ENCODE measurements at regions not wholly inside any gene's neighbourhood (a gene's known extent, or its start where the extent isn't known, plus 50 kb on each side); places are given as distances from the start of the nearest gene placed in this dataset.

DNA sequence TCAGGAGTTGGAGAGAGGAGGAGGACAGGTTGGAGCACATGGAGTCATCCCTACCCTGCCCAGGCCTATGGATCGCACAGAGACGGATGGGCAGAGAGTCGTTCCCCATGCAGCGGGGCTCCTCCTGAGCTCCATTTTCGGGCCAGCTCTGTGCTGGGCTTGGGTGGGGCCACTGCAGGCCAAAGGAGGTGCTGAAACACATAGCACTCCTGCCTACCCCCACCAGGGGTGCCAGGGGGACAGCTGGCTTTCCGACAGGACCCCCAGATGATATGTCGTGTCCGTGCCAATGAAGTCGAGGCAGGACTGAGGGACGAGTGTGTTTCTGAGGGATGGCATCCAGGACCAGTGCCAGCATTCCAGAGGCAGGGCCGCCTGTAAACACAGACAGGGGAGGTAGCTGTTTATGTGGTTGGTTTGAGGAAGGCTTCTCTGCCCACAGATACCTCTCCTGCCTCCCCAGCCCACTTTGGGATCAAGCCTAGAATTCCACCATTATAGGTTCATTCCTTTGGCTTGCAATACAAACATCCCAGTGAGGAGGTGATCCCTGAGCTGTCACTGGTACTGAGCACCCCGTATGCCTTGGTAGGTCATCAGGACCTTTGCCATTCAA, 116.6 kb downstream of the GLI2 start:
- no peak for DNase-seq

DNA sequence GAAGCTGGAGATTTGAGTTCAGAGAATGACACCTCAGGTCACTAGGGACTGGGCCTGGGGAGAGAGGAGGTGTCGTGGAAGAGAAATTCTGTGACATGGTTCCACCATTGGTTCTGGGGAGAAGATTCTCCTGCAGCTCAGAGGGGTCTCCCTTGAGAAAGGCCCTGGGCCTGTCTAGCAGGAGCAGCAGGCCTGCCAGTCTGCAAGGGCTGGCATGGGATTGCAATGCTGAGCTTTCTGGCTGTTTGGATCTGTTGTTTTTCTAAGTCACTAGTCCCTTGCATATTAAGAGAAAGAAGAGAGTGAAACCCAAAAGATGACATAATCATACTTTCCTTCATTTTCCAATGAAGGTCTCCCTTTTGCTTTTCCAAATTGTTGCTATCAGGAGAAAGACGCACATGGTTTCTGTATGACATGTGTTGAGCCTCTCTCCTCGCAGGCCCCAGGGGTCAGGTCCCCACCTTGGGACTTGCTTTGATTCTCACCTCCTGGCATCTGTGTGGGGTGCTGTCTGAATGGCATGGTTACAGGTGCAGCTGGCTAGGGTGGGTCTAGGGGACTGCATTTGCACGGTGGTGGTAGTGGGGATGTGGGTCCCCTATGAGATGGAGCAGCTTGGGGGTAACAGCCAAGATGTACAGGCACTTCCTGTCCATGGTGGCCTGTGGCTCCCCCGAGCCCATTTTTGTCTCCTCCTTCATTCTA, 117.8 kb downstream of the GLI2 start:
- DNase-seq, result no peak

DNA sequence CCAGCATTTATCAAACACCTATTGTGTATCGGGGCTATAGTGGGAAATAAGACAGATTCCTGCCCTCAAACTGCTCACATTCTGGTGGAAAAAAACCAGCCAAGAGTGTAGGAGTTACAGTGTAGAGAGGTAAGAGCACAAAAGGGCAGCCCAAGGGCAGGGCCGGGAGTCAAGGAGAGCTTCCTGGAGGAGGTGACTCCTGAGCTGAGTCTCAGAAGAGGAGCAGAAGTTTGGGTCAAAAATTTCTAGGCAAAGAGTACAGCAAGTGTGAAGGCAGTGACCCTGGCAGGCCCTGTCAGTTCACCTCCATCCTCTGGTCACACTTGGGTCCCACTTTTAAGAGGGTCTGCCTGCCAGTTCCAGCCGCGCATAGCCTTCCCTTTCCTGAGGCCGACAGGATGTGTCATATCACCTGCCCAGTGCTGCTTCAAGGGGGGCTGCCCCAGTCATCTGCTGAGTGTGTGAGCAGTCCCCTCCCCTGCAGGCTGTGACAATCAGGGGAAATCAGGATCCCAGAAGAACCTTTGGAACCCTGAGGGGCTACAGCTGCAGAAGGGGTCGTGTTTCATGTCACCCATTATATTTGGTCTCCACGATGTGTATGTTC, 118.4 kb downstream of the GLI2 start:
- DNase-seq, result no peak

DNA sequence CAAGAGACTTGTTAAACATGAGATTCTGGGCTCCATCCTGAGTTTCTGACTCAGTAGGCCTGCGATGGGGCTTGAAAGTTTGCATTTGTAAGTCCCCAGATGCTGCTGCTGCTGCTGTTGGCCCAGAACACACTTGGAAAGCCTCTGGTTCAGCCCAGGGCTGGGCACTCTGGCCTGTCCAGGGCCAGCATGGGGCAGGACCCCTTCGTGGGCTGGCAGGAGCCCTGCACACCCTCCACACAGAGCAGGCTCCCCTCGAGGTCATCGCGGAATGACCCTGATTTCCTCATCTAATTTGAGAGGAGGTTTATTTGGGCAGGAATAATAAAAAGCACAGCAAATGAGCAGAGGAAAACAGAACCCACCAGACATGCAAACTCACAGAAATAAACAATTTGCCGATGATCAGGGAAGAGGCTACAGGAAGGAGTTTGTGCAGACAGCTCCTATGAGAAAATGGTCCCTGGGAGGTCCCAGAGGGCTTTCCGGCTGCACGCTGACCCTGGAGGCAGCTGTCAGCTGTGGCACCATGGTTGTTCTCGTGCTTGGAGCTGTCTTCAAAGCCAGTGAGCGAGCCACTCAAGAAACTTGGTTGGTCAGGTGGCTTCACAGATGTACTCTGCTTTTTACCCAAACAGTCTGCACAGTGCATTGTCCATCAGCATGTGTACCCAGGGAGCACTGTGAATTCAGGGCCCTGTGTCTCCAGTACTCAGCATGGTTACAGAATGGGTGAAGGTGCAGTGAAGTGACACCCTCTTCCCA, 119.3 kb downstream of the GLI2 start:
- no peak for DNase-seq

DNA sequence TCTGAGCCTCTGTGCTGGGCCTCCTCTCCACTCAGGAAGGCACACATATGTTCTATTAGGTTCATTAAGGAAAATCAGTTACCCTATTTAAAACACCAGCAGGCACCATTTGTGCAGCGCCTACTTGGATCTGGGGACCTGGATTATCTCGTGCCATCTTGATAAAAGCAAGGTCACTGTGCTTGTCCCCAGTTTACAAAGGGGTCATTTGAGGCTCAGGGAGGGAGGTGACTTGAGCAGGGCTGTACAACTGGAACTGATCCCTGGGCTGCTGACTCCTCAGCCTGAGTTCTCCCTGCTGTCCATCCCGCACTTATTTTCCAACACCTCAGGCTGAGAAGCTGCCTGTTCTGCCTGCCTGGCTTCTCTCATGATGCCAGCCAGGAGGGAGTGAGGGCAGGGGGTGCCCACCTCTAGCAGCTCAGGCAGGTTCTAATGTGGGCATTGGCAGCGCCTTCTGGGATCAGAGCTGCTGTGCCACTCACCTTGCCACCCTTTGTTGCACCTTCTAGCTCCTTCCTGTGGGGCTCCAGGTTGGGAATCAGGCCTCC, 120.3 kb downstream of the GLI2 start:
- DNase-seq, result no peak

DNA sequence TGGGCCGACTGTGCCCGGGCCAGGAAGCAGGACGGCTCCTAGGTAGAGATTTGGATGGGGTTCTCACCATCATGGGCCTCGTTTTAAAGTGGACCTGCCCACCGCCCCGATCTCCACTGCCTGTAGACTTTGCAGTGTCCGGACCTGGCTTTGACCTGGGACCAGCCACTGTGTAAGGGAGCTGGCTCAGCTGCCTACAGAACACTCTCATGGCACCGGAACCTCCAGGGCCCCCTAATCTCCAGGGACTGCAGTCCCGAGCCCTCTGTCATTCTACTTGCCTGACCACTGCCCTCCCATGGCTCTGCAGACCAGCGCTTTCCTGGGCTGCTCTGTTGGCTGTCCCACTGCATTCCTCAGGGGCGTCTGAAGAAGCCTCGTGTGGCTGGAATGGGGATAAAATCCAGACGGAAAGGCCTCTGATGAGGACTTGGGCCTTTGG, 120.8 kb downstream of the GLI2 start:
- no peak for DNase-seq

DNA sequence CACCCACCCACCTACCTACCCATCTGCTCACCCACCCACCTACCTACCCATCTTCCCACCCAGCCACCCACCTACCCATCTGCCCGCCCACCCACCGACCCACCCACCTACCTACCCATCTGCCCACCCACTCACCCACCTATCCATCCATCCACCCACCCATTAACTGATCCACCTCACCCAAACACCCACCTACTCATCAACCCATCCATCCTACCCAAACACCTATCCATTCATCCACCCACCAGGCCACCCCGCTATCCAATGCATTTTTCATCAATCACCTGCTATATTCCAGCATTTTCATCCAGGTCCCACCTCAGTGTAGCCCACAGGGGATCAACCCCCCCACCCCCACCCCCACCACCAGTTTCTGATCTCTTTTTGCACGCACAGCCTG, 121.8 kb downstream of the GLI2 start:
- no peak for DNase-seq

DNA sequence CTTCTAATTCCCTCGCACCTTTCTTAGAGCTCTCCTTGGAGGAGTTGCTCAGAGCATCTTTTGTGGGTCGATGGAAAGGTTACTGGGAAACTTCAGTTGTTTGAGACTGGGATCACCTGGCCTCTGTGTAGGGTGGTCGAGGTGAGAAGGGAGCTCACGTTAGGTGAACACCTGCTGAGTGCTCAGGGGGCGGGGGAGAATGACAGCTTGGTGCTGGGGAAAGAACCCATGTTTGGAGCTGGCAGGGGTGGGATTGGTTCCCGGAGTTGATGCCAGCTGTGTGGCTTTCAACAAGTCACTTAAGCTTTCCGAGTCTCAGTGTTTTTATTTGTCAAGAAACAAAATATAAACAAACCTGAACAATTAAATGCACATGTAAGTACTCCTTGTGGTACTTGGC, 122.3 kb downstream of the GLI2 start:
- no peak for DNase-seq

DNA sequence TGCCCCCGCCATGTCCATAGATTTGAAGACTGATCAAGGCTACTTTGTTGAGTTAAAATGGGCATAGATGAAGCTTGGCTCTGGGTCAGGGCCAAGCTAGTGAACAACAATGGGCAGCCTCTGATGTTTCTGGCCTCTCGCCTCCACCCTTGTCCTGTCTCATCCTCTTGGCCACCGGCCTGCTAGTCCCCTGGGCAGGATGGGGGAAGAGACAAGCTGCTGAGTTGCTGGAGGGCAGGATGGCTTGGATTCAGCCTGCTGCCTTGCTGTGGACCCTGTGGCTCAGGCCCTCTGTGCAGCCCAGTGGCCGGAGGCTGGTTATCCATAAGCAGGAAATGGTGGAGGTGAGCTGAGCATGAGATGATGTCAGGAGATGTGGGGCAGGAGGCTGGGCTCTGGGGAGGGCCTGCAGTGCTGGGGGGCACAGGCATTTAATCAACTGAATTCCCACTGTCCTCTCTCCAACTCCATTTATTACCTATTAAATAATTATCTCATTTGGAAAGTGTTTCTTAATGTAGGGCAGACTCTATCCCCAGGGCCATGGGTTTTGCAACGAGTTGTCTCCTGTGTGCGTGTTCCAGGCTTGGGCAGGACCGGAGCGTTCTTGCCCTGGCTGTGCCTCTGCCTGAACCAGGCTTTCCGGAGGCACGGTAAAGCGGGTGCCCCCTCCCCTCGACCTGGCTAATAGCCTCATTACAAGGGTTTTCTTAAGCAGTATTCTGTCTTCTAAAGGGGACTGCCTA, 122.9 kb downstream of the GLI2 start:
- DNase-seq, result no peak

DNA sequence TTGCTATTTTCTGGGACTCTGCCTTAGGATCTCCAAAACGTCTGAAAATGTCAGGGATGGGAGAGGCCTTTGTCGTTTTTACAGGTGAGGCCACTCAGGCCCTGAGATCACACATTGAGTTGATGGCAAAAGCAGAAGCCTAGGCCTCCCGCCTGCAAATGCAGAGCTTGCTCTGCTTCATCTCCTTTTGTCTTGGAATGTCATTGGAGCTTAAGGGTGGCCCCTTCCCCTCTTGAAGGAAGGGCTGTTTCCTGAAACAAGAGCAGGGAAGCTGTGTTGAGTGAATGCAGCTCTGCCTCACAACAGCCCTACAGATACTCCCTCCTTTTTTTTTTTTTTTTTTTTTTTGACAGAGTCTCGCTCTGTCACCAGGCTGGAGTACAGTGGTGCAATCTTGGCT, 123.5 kb downstream of the GLI2 start:
- DNase-seq, result no peak

DNA sequence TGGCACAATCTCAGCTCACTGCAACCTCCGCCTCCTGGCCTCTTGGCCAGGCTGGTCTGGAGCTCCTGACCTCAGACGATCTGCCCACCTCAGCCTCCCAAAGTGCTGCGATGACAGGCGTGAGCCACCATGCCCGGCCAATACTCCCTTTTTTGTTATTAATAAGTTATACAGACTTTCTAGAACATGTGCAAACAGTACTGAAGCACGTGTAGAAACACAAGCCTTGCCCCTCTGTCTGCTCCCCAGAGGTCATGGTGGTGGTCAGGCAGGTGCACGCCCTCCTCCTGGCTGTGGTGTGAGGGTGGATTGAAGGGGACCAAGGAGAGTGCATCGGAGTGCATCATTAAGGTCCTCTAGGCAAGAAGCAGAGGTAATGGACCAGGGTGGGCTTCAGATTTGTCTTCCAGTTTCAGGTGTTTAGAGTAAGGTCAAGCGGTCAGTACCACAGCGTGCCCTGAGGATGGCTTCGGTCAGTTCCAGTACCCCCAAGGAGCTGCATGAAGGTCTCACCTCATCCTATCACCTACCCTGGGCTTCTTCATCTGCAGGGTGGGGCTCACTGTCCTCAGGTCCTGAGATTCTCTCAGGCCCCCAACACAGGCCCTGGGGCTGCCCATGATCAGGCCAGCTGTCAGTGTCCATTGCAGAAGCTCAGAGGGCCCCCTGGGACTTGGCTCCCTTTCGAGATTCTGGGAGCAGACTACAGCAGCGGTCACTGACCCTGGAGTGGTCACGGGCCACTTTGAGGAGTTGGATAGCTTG, 124.3 kb downstream of the GLI2 start:
- DNase-seq, result no peak

DNA sequence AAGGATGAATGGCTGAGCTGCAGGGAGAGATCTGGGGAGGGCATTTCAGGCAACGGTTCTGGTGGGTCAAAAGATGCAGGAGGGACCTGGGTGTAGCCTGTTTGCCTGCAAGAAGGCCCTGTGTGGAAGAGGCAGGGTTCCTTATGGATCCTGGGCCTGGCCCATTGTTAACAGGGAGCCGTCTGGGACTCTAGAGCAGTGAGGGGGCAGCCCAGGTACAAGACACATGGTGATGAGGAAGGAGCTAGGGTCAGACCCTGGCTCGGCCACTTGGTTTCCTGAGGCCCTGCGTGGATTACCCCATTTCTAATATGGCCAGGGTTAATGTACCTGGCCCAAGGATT, 124.9 kb downstream of the GLI2 start:
- DNase-seq, result no peak

DNA sequence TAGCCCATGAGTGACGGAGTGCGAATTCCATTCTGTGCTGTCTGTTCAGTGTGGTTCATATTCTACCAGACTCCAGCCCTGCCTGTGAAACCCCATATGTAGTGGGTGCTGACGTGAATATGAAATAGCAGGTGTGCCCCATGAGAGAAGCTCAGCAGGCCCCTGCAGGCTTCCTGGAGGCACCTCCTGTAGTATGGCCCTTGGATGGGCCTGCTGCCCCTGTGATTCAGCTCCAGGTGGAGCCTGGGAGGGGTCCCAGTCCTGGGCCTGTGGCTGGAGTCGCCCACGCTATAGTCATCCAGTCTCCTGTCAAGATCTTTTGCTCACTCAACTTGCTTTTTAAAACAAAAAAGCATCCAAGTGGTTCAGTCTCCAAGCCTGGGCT, 125.5 kb downstream of the GLI2 start:
- DNase-seq, result no peak

DNA sequence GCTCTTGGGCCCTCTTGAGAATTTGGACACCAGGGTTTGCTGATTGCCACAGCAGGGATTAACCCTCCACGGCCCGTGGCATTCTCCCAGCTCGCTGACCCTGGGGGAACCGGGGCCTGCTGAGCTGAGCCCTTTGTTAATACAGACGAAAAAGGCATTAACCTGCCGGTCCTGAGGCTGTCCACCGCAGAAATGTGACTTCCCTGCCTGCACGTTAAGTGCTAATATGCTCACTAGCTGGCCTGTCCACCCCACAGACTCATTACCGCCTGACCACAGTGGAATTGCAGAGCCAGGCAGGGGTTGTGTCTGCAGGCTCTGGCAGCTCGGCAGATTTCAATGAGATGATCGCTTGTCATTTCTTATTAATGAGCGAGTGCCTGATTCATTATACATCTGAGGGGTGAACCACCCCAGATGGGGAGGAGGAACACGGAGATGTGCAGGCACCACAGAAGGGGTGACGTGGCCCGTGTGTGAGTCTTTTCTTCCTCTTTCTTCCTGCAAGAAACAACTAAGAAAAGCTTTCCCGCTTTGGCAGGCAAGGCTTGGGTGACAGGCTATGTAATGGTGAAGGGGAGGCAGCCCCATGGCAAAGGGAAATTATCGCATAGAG, 126.0 kb downstream of the GLI2 start:
- no peak for DNase-seq

DNA sequence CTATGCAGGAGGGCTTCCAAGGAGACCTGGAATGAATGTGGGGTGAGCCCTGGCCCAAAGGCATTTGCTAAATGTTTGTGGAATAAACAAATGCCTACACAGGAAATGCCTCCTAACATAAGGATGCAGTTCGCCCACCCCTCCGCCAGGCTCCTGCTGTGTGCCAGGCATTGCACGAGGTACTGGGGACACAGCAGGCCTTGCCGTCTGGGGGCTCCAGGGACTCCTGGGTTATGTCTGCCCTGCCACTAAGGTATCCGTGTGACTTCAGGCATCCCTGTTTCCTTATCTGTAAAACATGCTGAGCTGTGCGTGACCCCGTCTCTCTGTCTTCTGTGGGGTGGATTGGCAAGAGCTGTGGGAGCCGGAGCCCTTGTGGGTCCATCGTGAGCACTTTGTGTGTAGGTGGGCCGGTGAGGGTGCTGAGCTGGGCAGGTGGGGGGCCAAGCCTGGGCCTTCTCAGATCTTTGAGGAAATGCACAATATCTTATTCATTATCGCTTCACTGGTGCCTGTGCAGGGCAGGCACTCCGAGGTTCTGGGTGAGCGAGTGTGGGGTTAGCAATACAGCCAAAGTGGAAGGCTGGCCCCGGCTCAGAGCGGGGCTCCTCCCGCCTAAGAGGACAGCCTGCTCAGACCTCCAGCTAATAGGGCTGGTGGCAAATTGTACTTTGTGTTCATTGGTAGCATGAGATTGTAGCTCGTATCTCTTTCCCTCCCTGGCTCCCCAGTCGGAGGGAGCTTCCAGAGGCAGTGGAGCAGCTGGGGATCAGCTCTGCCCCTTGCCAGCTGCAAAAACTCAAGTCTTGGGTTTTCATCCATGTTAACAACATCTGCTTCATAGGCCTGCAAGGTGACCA, 126.8 kb downstream of the GLI2 start:
- DNase-seq, result no peak

DNA sequence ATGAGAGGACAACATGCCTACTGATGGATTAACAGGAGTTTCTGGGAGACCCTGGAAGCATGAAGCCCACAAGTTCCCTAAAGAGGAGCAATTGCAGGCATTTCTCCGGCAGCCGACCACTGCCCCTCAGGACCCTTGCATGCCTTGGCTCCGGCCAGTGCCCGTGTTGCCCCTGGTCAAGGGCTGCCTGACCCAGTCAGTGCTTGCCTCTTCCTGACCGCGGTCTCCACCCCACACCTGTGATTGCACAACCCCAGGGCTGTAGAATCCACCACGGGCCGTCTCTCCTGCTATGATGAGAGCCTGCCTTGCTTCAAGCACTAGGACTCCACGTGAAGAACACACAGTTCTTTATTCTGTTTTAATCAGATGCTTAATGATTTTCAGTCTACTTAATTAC, 127.5 kb downstream of the GLI2 start:
- no peak for DNase-seq

DNA sequence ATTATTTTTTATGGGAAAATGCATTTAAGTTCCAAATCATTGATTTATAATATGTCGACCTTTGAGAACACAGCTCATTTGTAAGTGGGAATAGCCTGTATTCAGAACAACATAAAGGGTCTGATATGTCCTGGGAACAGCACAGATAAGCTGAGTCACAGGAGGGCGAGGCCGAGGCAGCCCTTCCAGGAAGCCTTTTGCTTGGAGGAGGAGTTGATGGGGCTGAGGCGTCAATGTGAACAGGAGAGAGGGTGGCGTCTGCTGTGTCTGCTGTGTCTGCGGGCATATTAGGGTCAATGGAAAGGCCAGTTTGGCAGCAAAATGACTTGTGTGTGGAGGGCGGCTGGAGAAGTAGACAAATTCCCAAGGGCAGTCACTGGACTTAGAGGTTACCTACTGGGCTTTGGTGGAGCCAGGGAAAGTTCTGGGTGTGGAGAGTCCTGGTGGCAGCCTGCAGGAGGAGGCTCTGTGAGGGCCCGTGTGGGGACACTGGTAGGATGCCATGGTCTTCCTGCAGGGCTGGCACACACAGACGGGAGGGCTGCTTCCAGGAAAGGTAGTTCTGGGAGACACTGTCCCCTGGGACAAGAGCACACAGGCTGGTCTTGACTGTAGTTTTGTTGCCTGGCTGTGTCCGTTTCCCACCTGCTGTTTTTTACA, 128.1 kb downstream of the GLI2 start:
- DNase-seq, result no peak

DNA sequence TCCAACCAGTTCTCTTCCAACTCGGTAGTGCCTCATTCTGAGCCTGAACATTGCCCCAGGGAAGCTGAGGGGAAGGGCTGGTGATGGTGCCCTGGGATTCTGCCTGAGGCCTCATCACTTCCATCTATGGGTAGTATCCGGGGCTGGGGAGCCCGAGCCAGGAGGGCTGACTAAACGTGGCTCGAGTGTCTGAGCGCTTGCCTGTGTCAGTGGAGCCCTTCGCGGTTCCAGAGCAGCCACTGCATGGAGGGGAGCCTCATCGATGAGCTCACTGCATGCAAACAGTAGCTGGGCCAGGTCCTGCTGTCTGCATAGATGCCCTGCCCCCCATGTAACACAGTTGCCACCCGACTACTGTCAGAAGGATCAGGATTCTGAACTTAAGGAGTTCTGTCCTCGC, 129.3 kb downstream of the GLI2 start:
- DNase-seq, result no peak

DNA sequence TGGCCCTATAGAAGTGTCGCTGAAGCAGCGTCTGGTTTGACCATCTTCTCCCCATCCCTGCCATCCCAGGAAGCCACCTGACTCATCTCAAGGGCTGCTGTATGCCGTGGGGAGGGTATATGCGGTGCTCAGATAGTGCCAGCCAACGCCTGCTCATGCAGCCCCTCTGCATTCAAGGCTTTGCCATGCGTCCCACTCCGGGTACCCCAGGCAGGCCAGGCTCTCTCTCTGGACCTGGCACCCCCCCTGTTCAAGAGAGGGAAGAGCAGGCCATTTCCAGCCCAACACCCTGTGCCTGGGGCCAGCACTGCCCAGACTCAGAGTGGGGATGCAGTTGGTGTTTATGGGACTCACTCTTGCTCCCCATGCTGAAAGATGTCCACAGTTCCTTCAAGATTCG, 130.0 kb downstream of the GLI2 start:
- no peak for DNase-seq
